Osteoblast (primary cell): ENCODE measurements at regions not wholly inside any gene's neighbourhood (a gene's known extent, or its start where the extent isn't known, plus 50 kb on each side); places are given as distances from the start of the nearest gene placed in this dataset.
A peak's percentile ranks its signal among the peaks of the same experiment; 100 is the strongest.

Source experiments
- DNase-seq: peaks from one replicate; pipeline ENCODE4 v3.0.0; 2011; ENCODE audit warnings: low spot score, mixed read lengths; ENCODE audit not compliant: insufficient read length; ENCODE audit errors: missing footprints
- H2AFZ ChIP-seq: 2 replicates; pipeline ENCODE4 v1.6.0; 2011; ENCODE audit warnings: mild to moderate bottlenecking, low read length
- H3K27ac ChIP-seq: 2 replicates; pipeline ENCODE4 v1.5.1; 2011; ENCODE audit warnings: mild to moderate bottlenecking, low read depth, low read length, moderate library complexity
- H3K27me3 ChIP-seq: 2 replicates; pipeline ENCODE4 v1.6.0; 2012; ENCODE audit warnings: mild to moderate bottlenecking, control low read depth, inconsistent platforms, low read length, moderate library complexity; ENCODE audit not compliant: insufficient read depth
- H3K36me3 ChIP-seq: 2 replicates; pipeline ENCODE4 v1.5.1; 2011; ENCODE audit warnings: mild to moderate bottlenecking, low read length, control low read depth, moderate library complexity; ENCODE audit not compliant: insufficient read depth
- H3K4me1 ChIP-seq: 2 replicates; pipeline ENCODE4 v1.5.1; 2011; ENCODE audit warnings: mild to moderate bottlenecking, low read length, control low read depth, moderate library complexity; ENCODE audit not compliant: insufficient read depth
- H3K4me2 ChIP-seq: 2 replicates; pipeline ENCODE4 v1.6.0; 2011; ENCODE audit warnings: mild to moderate bottlenecking, low read length; ENCODE audit not compliant: insufficient read depth
- H3K4me3 ChIP-seq: fragments of 200-600 bp; sonication (generic); 3 replicates; pipeline ENCODE4 v1.5.1; 2012; ENCODE audit warnings: mild to moderate bottlenecking, low read length, inconsistent platforms; ENCODE audit not compliant: insufficient read depth
- H3K79me2 ChIP-seq: 2 replicates; pipeline ENCODE4 v1.6.0; 2012; ENCODE audit warnings: mild to moderate bottlenecking, low read length, control low read depth, inconsistent platforms; ENCODE audit not compliant: insufficient read depth
- H3K9me3 ChIP-seq: 2 replicates; pipeline ENCODE4 v1.5.1; 2011; ENCODE audit warnings: low read depth, low read length, control low read depth
- H4K20me1 ChIP-seq: 2 replicates; pipeline ENCODE4 v1.6.0; 2012; ENCODE audit warnings: mild to moderate bottlenecking, low read length, control low read depth; ENCODE audit not compliant: insufficient read depth
- TF ChIP-seq, protein P1 (sequence below): IDR thresholded peaks from 2 replicates; pipeline ENCODE4 v1.5.1; 2011; ENCODE audit warnings: mild to moderate bottlenecking, low read depth, low read length, moderate library complexity; ENCODE audit errors: extremely low read depth

DNA sequence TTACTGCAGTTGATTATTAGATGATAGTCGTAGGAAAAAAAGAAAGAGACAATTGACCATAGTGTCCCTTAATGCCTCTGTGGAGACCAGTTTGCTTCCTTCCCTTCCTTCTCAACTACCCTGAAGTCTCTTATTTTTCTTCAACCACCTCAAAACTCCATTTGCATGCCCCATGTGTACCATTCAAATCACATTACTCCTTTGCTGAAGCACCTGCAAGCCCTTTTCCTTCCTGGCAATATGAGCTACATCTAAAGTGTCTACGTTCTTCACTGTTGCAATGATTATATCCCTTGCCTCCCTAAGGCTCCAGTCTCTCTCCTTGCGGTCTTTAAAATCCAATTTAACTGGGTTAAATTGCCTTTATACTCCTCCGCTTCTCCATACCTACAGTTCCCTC is 867.4 kb upstream of the API5 start:
- H3K27me3 ChIP-seq = no peaks in the 10 kb centered on the region
- H3K4me1 ChIP-seq = no peaks in the 10 kb centered on the region
- no peaks in the 10 kb centered on the region for H3K9me3 ChIP-seq
- H3K4me3 ChIP-seq = no peak overlapping the region
- H3K4me2 ChIP-seq = no peak overlapping the region
- no peak overlapping the region for H3K27ac ChIP-seq
- H4K20me1 ChIP-seq = no peaks in the 10 kb centered on the region
- H3K79me2 ChIP-seq = no peaks in the 10 kb centered on the region
- no peaks in the 10 kb centered on the region for H3K36me3 ChIP-seq
- no peak overlapping the region for H2AFZ ChIP-seq
- peak; percentile 52 for DNase-seq
- TF ChIP-seq, protein P1, sequence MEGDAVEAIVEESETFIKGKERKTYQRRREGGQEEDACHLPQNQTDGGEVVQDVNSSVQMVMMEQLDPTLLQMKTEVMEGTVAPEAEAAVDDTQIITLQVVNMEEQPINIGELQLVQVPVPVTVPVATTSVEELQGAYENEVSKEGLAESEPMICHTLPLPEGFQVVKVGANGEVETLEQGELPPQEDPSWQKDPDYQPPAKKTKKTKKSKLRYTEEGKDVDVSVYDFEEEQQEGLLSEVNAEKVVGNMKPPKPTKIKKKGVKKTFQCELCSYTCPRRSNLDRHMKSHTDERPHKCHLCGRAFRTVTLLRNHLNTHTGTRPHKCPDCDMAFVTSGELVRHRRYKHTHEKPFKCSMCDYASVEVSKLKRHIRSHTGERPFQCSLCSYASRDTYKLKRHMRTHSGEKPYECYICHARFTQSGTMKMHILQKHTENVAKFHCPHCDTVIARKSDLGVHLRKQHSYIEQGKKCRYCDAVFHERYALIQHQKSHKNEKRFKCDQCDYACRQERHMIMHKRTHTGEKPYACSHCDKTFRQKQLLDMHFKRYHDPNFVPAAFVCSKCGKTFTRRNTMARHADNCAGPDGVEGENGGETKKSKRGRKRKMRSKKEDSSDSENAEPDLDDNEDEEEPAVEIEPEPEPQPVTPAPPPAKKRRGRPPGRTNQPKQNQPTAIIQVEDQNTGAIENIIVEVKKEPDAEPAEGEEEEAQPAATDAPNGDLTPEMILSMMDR = no peak

DNA sequence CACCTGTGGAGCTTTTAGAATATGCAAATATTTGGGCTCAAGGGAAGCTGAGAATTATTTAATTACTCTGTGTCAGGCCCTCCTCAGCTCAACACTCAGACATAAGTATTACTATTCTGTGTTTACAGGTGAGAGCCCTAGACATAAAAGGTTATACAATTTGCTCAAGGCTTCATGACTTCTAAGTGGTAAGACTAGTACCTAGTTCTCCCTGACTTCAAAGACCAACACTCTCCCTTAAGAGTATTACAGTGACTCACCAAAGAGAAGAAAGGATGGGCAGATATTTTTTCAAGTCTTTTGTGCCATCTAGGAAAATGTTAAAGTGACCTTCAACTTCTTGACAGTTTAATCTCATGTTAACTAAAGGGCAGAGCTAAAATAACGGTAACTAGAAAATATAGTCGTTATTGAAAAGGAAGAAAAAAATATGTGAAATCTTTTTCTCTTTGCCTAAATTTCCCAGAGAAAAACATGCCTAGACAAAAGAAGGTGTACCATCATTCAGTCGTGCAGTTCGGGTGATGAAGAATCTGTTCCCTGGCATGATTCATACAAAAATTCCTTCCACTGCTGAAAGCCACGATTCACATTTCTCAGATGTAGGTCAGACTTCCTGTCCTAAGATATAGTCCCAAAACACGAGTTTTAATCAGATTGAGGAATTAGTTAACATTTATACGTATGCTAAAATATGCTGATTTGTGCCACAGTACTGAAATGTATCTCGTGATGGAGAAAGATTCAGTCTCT is 849.1 kb upstream of the API5 start:
- DNase-seq = no peak
- no peak overlapping the region for H3K4me2 ChIP-seq
- H2AFZ ChIP-seq = no peak overlapping the region
- H3K4me1 ChIP-seq = no peaks in the 10 kb centered on the region
- peaks cover 4% of the 10 kb centered on the region for H3K9me3 ChIP-seq
- H3K4me3 ChIP-seq = no peak overlapping the region
- H3K79me2 ChIP-seq = no peaks in the 10 kb centered on the region
- no peak overlapping the region for H3K27ac ChIP-seq
- no peaks in the 10 kb centered on the region for H3K36me3 ChIP-seq
- TF ChIP-seq, protein P1 = no peak
- no peaks in the 10 kb centered on the region for H3K27me3 ChIP-seq
- no peaks in the 10 kb centered on the region for H4K20me1 ChIP-seq

DNA sequence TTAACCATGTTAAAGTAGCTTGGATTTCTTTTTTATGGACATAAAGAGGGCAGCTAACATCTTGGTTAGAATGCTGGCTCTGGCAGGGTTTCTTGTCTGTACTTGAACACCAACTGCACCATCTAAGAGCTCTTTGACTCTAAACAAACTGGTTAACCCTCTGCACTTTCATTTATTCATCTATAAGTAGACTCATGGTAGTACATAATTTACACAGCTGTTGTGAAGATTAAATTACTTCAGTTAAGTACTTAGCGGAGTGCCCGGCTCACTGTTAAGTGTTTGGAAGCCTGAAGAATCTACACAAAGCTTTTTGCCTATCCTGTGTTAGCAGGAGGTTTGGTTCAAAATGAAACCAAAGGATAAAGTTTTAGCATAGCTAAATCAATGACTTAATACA is 846.2 kb upstream of the API5 start:
- no peaks in the 10 kb centered on the region for H3K36me3 ChIP-seq
- H3K4me2 ChIP-seq = no peak overlapping the region
- H4K20me1 ChIP-seq = no peaks in the 10 kb centered on the region
- H3K79me2 ChIP-seq = no peaks in the 10 kb centered on the region
- TF ChIP-seq, protein P1 = no peak
- H3K27ac ChIP-seq = no peak overlapping the region
- no peak for DNase-seq
- no peak overlapping the region for H2AFZ ChIP-seq
- no peaks in the 10 kb centered on the region for H3K27me3 ChIP-seq
- no peak overlapping the region for H3K4me3 ChIP-seq
- H3K9me3 ChIP-seq = peaks cover 4% of the 10 kb centered on the region
- H3K4me1 ChIP-seq = no peaks in the 10 kb centered on the region

DNA sequence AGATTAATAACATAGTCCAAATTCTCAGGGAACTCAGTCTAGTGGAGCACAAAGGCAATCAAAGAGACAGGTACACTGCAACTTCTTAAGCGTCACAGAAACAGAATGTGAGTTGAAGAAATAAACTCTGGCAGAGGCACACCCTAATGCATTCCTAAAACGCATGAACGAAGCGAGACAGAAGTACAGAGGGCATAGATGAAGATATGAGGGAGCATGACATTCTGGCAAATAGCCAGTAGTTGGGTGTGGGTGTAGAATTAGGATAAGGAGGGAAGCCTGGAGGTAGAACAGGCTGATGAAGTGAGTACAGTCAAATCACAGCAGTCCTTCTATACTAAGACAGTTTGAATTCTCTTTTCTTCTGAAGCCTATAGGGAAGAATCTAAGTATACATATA is 838.7 kb upstream of the API5 start:
- Histone ChIP-seq H3K9me3 (no peaks in the 10 kb centered on the region), H3K27ac (no peak overlapping the region), H2AFZ (no peak overlapping the region), H3K4me2 (no peak overlapping the region), H3K4me1 (no peaks in the 10 kb centered on the region), H4K20me1 (no peaks in the 10 kb centered on the region), H3K36me3 (no peaks in the 10 kb centered on the region), H3K4me3 (no peak overlapping the region), H3K79me2 (no peaks in the 10 kb centered on the region), H3K27me3 (no peaks in the 10 kb centered on the region)
- DNase-seq = no peak
- TF ChIP-seq, protein P1 = no peak
